ENCODE measurements at regions not wholly inside any gene's neighbourhood (a gene's known extent, or its start where the extent isn't known, plus 50 kb on each side); places are given as distances from the start of the nearest gene placed in this dataset.

GRCh38 chr6:170463101-170463721 is 89.9 kb downstream of the PSMB1 start (continued):
- TF ChIP-seq ETS1 (IDR thresholded peaks at IDR 0.05) (no peak), ZNF114 (CRISPR knock-in tag; IDR thresholded peaks at IDR 0.05) (no peak), POLR2AphosphoS5 (IDR thresholded peaks at IDR 0.05; ENCODE audit: low read depth) (no peak), STAT1 (IDR thresholded peaks at IDR 0.05; ENCODE audit: unreplicated experiment) (no peak), REST (IDR thresholded peaks at IDR 0.05; ENCODE audit: unreplicated experiment) (no peak), NANOG (IDR thresholded peaks at IDR 0.05; ENCODE audit: borderline replicate concordance) (no peak)

GRCh38 chr6:170462366-170463020 is 90.6 kb downstream of the PSMB1 start:
- TF ChIP-seq ZNF114 (CRISPR knock-in tag; IDR thresholded peaks at IDR 0.05) (no peak), STAT1 (IDR thresholded peaks at IDR 0.05; ENCODE audit: unreplicated experiment) (no peak), CTCF (conservative IDR thresholded peaks at IDR 0.05; ENCODE audit: low read depth in 2 of 2) (no peak)
- DNase-seq (ENCODE audit: low spot score) (no peak), ATAC-seq (no peak)
- Mint-ChIP-seq H3K27me3 (ENCODE audit: insufficient read depth, low read depth, poor library complexity) (peaks cover 4% of the 10 kb centered on the region), H3K36me3 (ENCODE audit: low read depth) (peaks cover 3% of the 10 kb centered on the region; the same call in 2 of the 3 replicates), H3K4me1 (no peaks in the 10 kb centered on the region), H3K9me3 (peaks cover 8% of the 10 kb centered on the region), H3K4me3 (no peak overlapping the region), H3K27ac (no peak overlapping the region)
- Histone ChIP-seq H3F3A (replicated peaks; ENCODE audit: low read depth) (0 out of 2 replicates have a peak, but pooled peaks cover 2% of the 10 kb centered on the region), H3K4me3 (no peak overlapping the region), H4K20me1 (replicated peaks; ENCODE audit: insufficient read depth) (no peaks in the 10 kb centered on the region), H3K4me1 (ENCODE audit: insufficient read depth) (no peaks in the 10 kb centered on the region), H3K36me3 (ENCODE audit: insufficient read depth) (no peaks in the 10 kb centered on the region), H3K79me2 (replicated peaks; ENCODE audit: insufficient read depth) (no peaks in the 10 kb centered on the region), H3K27me3 (ENCODE audit: insufficient read depth) (no peaks in the 10 kb centered on the region), H3K27ac (ENCODE audit: low read depth) (no peak overlapping the region), H3K4me2 (no peak overlapping the region), H3K9me2 (ENCODE audit: insufficient read depth) (no peaks in the 10 kb centered on the region), H2AFZ (no peak overlapping the region)

Measured in GM23338 (cell line).